Stimulated activated naive CD8-positive, alpha-beta T cell treated with anti-CD3 and anti-CD28 coated beads, Interleukin-15, Interleukin-2, amounts not matched to agents 100 ng/mL and 50 ng/mL, for 24 hours (primary cell): ENCODE measurements at regions not wholly inside any gene's neighbourhood (a gene's known extent, or its start where the extent isn't known, plus 50 kb on each side); places are given as distances from the start of the nearest gene placed in this dataset.

Source experiments
- H3K27ac Mint-ChIP-seq: one replicate; pipeline ENCODE4 v1.8.0; 2021; ENCODE audit warnings: mild to moderate bottlenecking, mixed read lengths
- H3K27me3 Mint-ChIP-seq: one replicate; pipeline ENCODE4 v1.8.0; 2021; ENCODE audit warnings: mixed read lengths
- H3K36me3 Mint-ChIP-seq: one replicate; pipeline ENCODE4 v1.8.0; 2021; ENCODE audit warnings: low read depth, mixed read lengths
- H3K4me1 Mint-ChIP-seq: one replicate; pipeline ENCODE4 v1.8.0; 2021; ENCODE audit warnings: low read depth, mixed read lengths
- H3K4me3 Mint-ChIP-seq: one replicate; pipeline ENCODE4 v1.8.0; 2021; ENCODE audit warnings: mild to moderate bottlenecking, mixed read lengths
- H3K9me3 Mint-ChIP-seq: one replicate; pipeline ENCODE4 v1.8.0; 2021; ENCODE audit warnings: mixed read lengths

DNA sequence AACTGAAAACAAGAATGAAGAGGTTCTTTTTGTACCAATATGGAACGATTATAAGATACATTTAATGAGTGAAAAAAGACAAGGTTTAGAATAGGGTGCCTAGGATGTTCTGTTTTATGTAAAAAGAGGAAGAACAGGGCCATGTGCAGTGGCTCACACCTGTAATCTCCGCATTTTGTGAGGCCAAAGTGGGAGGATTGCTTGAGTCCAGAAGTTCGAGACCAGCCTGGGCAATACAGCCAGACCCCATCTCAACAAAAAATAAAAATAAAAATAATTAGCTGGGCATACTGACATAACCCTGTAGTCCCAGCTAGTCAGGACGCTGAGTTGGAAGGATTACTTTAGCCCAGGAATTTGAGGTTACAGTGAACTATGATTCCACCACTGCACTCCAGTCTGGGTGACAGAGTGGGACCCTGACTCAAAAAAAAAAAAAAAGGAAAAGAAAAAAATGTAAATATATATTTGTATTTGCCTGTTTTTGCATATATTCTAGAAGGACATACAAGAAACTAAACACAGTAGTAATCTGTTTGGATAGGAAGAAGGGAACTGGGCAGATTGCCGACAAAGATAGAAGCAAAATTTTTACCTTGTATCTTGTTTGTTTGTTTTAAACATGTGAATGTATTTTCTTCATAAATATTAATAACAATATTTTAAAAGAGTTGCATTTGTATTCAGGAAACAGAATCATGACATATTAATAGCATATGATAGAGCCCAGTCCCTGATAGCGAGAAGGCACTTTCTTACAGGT, 174.3 kb downstream of the SOX2 start:
- H3K27me3 Mint-ChIP-seq: no peaks in the 10 kb centered on the region
- no peaks in the 10 kb centered on the region for H3K36me3 Mint-ChIP-seq
- H3K4me1 Mint-ChIP-seq: no peaks in the 10 kb centered on the region
- no peak overlapping the region for H3K4me3 Mint-ChIP-seq
- H3K9me3 Mint-ChIP-seq: no peaks in the 10 kb centered on the region
- H3K27ac Mint-ChIP-seq: no peak overlapping the region

DNA sequence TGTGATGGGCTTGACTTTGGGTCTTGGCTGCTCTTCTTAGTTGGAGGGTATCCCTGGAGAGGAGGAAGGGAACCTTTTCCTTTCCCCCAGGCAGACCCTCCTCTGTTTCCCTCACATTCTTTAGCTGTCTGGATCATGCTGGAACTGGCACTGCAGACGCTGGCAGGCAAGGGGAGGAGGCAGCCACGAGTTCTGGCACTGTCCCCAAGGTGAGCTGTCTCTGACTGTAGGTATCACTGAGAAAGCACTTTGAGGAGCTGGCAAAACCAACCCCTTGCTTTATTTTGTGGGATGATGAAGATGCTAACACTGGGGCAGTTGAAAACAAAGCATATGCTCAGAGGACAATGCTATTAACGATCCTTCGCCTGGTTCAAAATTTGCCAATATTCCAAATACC, 175.0 kb downstream of the SOX2 start:
- Mint-ChIP-seq H3K9me3 (no peaks in the 10 kb centered on the region), H3K27me3 (no peaks in the 10 kb centered on the region), H3K36me3 (no peaks in the 10 kb centered on the region), H3K27ac (no peak overlapping the region), H3K4me3 (no peak overlapping the region), H3K4me1 (no peaks in the 10 kb centered on the region)

DNA sequence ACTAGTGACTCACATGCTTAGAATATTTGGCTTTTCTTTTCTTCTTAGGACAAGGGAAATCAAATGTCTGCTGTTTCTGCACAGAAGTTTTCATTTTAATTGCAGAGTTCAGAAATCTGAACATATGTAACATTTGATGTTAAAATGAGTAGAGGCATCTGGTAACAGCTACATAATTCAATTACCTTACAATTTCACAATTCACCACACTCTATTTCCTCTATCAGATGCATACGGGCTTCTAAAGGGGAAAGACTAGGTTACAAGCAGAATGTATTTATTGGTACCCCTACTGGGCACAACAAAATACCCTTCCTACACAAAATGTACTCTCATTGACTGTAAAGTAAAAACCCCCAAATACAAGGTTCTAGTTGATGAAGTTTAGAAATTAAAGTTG, 176.0 kb downstream of the SOX2 start:
- Mint-ChIP-seq H3K36me3 (no peaks in the 10 kb centered on the region), H3K9me3 (no peaks in the 10 kb centered on the region), H3K27ac (no peak overlapping the region), H3K4me3 (no peak overlapping the region), H3K27me3 (no peaks in the 10 kb centered on the region), H3K4me1 (no peaks in the 10 kb centered on the region)

DNA sequence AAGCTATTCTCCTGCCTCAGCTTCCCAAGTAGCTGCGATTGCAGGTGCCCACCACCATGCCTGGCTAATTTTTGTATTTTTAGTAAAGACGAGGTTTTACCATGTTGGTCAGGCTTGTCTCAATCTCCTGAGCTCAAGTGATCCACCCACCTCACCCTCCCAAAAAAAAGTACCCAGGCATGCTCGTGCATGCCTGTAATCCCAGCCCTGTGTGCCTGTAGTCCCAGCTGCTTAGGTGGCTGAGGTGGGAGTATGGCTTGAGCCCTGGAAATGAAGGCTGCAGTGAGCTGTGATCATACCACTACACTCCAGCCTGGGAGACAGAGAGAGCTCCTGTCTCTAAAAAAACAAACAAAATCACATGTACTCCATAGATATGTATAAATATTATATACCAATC, 176.5 kb downstream of the SOX2 start:
- no peaks in the 10 kb centered on the region for H3K9me3 Mint-ChIP-seq
- no peak overlapping the region for H3K4me3 Mint-ChIP-seq
- no peaks in the 10 kb centered on the region for H3K27me3 Mint-ChIP-seq

DNA sequence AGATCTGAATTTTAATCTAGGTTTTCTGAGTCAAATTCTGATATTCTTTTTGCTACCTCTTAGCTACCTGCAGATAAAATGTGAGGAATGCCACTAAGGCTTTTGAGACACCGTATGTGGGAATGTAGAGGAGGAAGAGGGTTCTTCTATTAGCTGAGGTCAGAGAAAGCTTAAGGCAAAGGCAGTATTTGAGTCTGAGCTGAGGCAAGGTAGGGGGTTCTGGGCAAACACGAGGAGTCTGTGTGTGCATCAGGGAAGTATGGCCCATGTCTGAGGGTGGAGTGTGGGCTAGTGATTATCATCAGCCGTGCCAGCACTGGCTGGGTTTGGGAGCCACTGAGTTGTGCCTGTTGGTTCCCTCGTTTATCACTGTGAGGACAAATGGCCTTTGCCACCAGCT, 181.1 kb downstream of the SOX2 start:
- Mint-ChIP-seq H3K36me3 (no peaks in the 10 kb centered on the region), H3K9me3 (no peaks in the 10 kb centered on the region), H3K27ac (no peak overlapping the region), H3K4me1 (no peaks in the 10 kb centered on the region), H3K27me3 (no peaks in the 10 kb centered on the region), H3K4me3 (no peak overlapping the region)

More for the DNA sequence above, 176.5 kb downstream of the SOX2 start:
- Mint-ChIP-seq H3K36me3 (no peaks in the 10 kb centered on the region), H3K27ac (no peak overlapping the region), H3K4me1 (no peaks in the 10 kb centered on the region)

DNA sequence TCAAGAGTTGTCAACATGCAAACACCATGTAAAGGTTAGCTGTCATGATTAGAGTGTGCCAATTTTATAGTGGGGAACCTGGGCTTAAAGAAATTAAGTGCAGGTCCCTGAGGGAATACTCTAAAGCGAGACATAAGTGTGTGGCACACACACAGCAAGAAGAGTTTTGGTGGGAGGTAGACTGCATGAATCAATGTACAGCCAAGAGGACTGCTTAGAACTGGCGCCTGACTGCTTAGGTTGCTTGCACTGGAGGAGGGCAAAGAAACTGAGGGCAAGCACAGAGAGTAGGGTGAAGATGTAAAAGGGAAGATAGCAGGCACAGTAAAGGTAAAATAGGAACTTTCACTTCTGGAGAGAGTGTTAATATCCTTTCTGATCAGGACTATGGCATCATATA, 184.9 kb downstream of the SOX2 start:
- H3K4me1 Mint-ChIP-seq: no peaks in the 10 kb centered on the region
- H3K27me3 Mint-ChIP-seq: no peaks in the 10 kb centered on the region
- no peaks in the 10 kb centered on the region for H3K9me3 Mint-ChIP-seq
- no peak overlapping the region for H3K27ac Mint-ChIP-seq
- H3K36me3 Mint-ChIP-seq: no peaks in the 10 kb centered on the region
- H3K4me3 Mint-ChIP-seq: no peak overlapping the region

DNA sequence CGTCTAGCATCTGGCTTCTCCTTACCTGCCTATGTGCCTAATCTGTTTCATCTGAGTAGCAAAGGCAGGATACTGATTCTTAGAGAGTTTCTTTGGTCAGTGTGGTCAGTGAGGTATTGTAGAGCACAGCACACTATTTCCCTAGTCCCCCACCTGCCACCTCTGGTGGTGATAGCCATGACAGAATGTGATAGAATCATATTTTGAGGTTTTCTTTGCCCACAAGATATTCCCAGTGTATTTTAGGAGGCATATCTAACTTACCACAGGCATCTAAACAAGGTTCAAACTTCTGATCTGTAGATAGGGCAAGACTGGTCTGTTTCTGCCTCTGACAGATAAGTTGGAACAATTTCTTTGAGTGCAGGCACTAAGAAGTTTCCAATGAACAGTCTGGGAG, 188.0 kb downstream of the SOX2 start:
- Mint-ChIP-seq H3K36me3 (no peaks in the 10 kb centered on the region), H3K4me1 (no peaks in the 10 kb centered on the region), H3K27me3 (no peaks in the 10 kb centered on the region), H3K27ac (no peak overlapping the region), H3K9me3 (no peaks in the 10 kb centered on the region), H3K4me3 (no peak overlapping the region)

DNA sequence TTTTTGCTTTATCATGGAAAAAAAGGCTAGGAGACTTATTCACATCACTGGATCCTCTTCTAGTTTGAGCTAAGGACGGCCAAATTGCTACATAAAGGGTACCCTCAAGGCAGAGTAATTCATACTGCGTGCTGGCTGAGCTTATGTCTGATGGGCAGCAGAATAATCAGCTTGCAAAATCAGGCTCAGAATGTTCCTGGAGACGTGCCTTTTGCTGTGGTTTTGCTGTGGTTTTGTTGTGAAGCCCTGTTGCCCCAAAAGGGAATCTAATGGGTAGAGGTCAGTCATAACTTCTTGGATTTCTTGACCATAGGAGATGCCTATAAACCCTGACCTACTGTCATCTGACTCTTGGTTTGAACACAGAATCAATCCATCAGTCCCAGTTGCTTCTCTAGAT, 189.9 kb downstream of the SOX2 start:
- no peaks in the 10 kb centered on the region for H3K4me1 Mint-ChIP-seq
- H3K27ac Mint-ChIP-seq: no peak overlapping the region
- no peak overlapping the region for H3K4me3 Mint-ChIP-seq
- no peaks in the 10 kb centered on the region for H3K27me3 Mint-ChIP-seq
- H3K36me3 Mint-ChIP-seq: no peaks in the 10 kb centered on the region
- H3K9me3 Mint-ChIP-seq: no peaks in the 10 kb centered on the region

DNA sequence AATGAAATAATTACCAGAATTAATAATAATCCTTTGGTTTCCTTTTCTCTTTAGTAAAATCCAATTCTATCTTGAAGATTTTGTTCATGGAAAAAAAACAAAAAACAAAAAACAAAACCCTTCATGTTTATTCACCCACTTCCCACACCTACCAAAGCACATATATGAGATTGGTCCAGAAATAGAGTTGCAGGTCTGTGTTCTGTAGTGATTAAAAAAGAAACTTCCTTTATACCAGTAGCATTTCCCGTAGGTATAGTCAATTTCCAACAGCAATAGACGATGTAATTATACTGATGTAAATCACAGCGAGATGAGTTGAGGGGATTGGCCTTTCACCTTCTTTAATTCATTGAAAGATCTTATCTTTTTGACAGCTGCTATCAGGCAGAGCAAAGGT, 194.6 kb downstream of the SOX2 start:
- H3K27me3 Mint-ChIP-seq: no peaks in the 10 kb centered on the region
- H3K9me3 Mint-ChIP-seq: no peaks in the 10 kb centered on the region
- no peak overlapping the region for H3K27ac Mint-ChIP-seq
- no peaks in the 10 kb centered on the region for H3K36me3 Mint-ChIP-seq
- H3K4me1 Mint-ChIP-seq: no peaks in the 10 kb centered on the region
- no peak overlapping the region for H3K4me3 Mint-ChIP-seq

DNA sequence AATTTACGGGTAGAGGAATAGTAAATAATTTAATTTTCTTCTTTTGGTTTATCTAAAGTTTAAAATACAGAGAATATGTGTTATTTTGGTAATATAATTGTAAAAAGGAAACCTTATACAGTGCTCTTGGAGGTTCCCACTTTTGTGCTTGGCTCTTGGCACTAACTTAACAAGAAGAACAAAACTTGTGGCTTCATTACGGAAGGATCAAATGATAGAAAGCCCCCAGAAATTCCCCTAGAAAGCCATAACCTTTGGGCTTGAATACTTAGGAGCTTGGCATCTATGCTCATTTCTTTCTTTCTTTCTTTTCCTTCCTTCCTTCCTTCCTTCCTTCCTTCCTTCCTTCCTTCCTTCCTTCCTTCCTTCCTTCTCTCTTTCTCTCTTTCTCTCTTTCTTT, 197.5 kb downstream of the SOX2 start:
- Mint-ChIP-seq H3K27me3 (no peaks in the 10 kb centered on the region), H3K4me1 (no peaks in the 10 kb centered on the region), H3K9me3 (no peaks in the 10 kb centered on the region), H3K27ac (no peak overlapping the region), H3K4me3 (no peak overlapping the region), H3K36me3 (no peaks in the 10 kb centered on the region)

DNA sequence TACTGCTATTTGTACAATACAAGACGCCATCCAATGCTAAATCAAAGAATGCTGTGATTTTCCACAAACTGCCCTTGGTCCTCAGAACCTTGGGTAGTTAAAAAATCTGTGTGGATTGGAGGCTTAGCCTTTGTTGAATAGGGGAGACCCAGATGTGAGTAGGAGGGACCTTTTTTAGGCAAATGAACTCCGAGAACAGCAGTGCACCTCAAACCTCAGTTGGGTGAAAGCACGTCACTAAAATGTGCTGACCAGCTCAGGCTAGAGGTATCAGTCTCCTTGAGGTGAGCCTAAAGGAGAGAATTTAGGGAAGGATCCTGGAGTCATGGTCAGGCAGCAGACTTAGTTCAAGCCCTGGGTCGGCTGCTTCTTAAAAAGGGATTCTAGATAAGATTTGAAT, 200.7 kb downstream of the SOX2 start:
- H3K36me3 Mint-ChIP-seq: no peaks in the 10 kb centered on the region

DNA sequence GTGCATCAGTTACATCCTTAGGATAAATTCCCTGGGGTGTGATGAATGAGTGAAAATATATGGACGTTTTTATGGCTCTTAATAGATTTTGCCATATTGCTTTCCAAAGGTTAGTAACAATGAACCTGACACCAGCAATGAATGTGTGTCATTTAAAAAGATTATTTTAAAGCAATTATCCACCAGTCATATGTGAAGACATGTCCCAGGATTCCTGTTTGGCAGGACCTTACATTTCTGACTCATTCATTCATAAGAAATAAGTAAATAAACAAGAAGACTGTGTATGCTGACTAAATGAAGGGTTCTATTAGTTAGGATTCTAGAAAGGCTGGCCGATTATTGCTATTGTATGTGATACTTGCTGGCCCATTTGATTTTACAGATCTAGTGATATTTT, 201.5 kb downstream of the SOX2 start:
- Mint-ChIP-seq H3K4me1 (no peaks in the 10 kb centered on the region), H3K27me3 (peaks cover 5% of the 10 kb centered on the region), H3K27ac (no peak overlapping the region), H3K36me3 (no peaks in the 10 kb centered on the region), H3K4me3 (no peak overlapping the region), H3K9me3 (no peaks in the 10 kb centered on the region)

More for the DNA sequence above, 200.7 kb downstream of the SOX2 start:
- H3K4me1 Mint-ChIP-seq: no peaks in the 10 kb centered on the region
- no peaks in the 10 kb centered on the region for H3K9me3 Mint-ChIP-seq
- H3K27ac Mint-ChIP-seq: no peak overlapping the region
- H3K4me3 Mint-ChIP-seq: no peak overlapping the region
- peaks cover 5% of the 10 kb centered on the region for H3K27me3 Mint-ChIP-seq

DNA sequence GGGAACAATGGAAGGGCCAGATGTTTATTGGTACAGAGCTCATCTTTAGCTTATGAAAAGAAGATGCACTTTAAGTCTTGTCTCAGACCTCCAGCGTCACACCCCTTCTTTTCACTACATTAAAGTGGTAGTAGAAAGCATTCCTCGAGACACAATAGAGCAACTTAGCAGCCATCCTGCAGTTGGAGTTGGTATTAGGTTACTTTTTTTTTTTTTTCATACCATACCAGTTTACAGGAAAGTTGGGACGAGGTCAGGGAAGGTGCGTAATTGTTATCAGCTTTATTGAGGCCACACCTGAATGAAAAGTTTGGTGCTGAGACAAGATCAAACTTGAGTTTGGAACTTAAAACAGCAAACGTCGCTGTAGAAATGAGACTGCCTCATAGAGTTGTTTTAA, 203.8 kb downstream of the SOX2 start:
- Mint-ChIP-seq H3K36me3 (no peaks in the 10 kb centered on the region), H3K4me3 (no peak overlapping the region), H3K27ac (no peak overlapping the region)

DNA sequence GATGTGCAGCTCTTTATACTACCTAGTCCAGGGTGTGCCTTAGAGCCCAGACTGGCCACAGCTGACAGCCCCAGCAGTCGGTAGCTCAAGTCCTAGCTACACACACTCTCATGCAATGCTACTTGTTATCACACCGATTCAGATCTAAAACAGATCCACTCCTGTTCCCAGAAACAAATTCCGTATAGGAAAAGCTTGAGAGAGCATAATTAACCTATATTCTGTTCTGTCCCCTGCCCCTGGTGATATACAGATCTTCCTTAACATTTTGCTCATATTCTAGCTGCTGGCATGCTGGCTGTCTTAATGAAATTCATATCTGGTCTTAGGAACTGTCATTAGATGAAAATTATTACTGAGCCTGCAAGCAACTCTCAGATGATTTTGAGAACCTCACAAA, 204.3 kb downstream of the SOX2 start:
- Mint-ChIP-seq H3K4me1 (no peaks in the 10 kb centered on the region), H3K36me3 (no peaks in the 10 kb centered on the region), H3K4me3 (no peak overlapping the region), H3K9me3 (no peaks in the 10 kb centered on the region), H3K27me3 (peaks cover 5% of the 10 kb centered on the region), H3K27ac (no peak overlapping the region)

More for the DNA sequence above, 203.8 kb downstream of the SOX2 start:
- Mint-ChIP-seq H3K27me3 (peaks cover 5% of the 10 kb centered on the region), H3K4me1 (no peaks in the 10 kb centered on the region), H3K9me3 (no peaks in the 10 kb centered on the region)

DNA sequence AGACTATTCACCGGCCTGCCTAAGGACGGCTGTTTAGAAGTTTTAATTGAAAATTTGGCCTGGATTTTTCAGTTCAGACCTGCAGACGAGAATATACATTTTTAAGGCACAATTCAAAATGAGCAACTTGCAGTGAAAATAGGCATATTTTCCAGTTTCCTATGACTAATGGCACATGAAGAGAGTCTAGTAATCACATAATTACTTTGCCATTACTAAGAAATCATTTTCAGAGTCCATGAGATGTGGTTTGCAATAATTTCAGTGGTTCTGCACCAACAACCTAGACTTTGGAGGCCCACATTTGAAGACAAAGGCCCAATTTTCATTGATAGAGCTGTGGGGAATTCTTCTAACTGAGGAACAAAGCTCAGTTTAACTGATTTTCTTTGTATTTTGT, 205.3 kb downstream of the SOX2 start:
- Mint-ChIP-seq H3K4me1 (no peaks in the 10 kb centered on the region), H3K27ac (no peak overlapping the region), H3K36me3 (no peaks in the 10 kb centered on the region), H3K9me3 (no peaks in the 10 kb centered on the region), H3K4me3 (no peak overlapping the region), H3K27me3 (peaks cover 5% of the 10 kb centered on the region)

DNA sequence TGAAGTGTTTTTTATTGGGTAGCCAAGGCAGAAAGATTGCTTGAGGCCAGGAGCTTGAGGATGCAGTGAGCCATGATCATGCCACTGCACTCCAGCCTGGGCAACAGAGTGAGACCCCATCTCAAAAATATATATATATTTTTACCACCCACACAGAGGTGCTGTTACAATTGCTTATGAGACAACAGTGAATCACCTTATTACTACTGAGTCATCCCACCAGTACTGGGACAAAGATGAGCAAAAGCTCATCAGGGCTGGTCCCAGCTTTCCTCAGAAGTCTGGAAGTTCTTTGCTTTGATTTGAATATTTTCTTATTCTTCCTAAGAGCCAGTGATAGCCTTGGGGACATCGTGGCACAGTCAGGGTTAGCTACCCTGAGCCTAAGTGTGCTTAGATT, 207.7 kb downstream of the SOX2 start:
- Mint-ChIP-seq H3K4me1 (no peaks in the 10 kb centered on the region), H3K36me3 (no peaks in the 10 kb centered on the region), H3K4me3 (no peak overlapping the region), H3K27me3 (peaks cover 5% of the 10 kb centered on the region), H3K27ac (no peak overlapping the region), H3K9me3 (no peaks in the 10 kb centered on the region)
